Right lobe of liver (tissue), 6 donors: ENCODE measurements at regions not wholly inside any gene's neighbourhood (a gene's known extent, or its start where the extent isn't known, plus 50 kb on each side); places are given as distances from the start of the nearest gene placed in this dataset.

Source experiments
- ATAC-seq, 4 donors: fragments of 200-7000 bp; cut with Tn5 transposase; one replicate each; pipeline ENCODE4 v1.9.1; 2020; ENCODE audit warnings: mild to moderate bottlenecking in 4 of 4, moderate library complexity in 4 of 4
- DNase-seq, 3 donors: peaks; one replicate each; pipeline ENCODE4 v3.0.0-alpha.2; 2020
- H3K27ac ChIP-seq, 3 donors: fragments of 200-600 bp; one replicate each; pipeline ENCODE4 v1.8.0; 2022
- H3K27me3 ChIP-seq, 2 donors: fragments of 200-600 bp; one replicate each; pipeline ENCODE4 v1.8.0; 2022
- H3K36me3 ChIP-seq, 4 donors: fragments of 200-600 bp; sonication (generic) in 1 of 4; one replicate each; pipeline versions ENCODE4 v1.5.1 to v1.8.0; 2017 to 2022; ENCODE audit warnings: control low read depth in 1 of 4
- H3K4me1 ChIP-seq, 4 donors: fragments of 200-600 bp; sonication (generic) in 1 of 4; one replicate each; pipeline versions ENCODE4 v1.5.1 to v1.8.0; 2017 to 2022; ENCODE audit warnings: control low read depth in 1 of 4
- H3K4me3 ChIP-seq, 3 donors: fragments of 200-600 bp; one replicate each; pipeline ENCODE4 v1.8.0; 2022
- H3K9me3 ChIP-seq, 4 donors: fragments of 200-600 bp; sonication (generic) in 1 of 4; one replicate each; pipeline versions ENCODE4 v1.5.1 to v1.8.0; 2017 to 2022; ENCODE audit warnings: control low read depth in 1 of 4
- POLR2A ChIP-seq: fragments of 450-650 bp; IDR thresholded peaks from one replicate; pipeline ENCODE4 v1.6.1; 2017; ENCODE audit warnings: antibody characterized with exemption, mild to moderate bottlenecking
- WGBS: methylation state at CpG from one replicate; pipeline ENCODE4 v1.1.6; 2018; ENCODE audit warnings: low coverage, low lambda C conversion rate; ENCODE audit not compliant: insufficient coverage; ENCODE audit errors: missing lambda C conversion rate; 5-methylcytosine and 5-hydroxymethylcytosine counted together
- intact Hi-C, 2 donors: fragments of 100-400 bp; cut with DNase I; formaldehyde crosslinking; loops; one replicate each; pipeline versions ENCODE4 v1.11.2 to v1.14.1; 2022
- TF ChIP-seq, protein P1 (sequence below), 4 donors: fragments of 200-600 bp in 3 of 4; fragments of 450-650 bp in 1 of 4; IDR thresholded peaks; one replicate each; pipeline versions ENCODE4 v1.5.1 to v1.8.0; 2016 to 2022; ENCODE audit warnings: antibody characterized with exemption in 4 of 4, mild to moderate bottlenecking in 2 of 4
- donor health status: DM: no; HTN: yes; CAD: no.
- donor health status: DM: no; HTN: no; CAD: no.
- donor health status: DM: no; HTN: no; CAD: no.
- donor health status: DM: no; HTN: yes; CAD: no.
- donor health status: DM: no; HTN: yes; CAD: no.

DNA sequence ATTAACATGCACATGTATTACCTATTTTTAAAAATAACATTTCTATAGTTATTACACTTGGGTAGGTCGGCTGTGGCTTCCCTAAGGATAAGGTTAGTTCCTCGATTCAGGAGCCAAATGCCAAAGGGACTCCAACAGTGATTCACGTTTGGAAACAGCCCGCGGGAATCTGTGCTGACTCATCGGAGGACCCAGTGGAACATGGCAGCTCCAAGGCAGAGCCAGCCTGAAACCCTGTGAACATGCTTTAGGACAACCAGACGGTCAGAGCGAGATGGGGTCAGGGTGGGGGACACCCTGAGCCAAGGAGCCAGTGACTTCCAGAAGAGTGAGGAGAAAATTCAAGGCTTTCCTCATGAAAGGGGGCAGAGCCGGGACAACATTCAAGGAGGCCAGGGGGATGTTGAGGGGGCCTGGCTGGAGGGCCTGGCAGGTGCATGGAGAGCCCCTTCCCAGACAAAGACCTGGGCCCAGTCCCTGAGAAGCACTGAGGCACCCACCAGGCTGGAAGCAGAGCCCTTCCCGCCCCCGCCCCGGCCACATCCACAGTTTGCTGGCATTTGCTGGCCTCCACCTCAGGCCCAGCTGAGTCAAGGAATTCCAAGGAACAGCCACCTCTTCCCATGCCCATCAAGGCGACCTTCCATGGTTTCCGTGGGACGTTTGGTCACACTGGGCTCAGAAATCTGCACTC, 133.2 kb downstream of the SNX5 start:
- intact Hi-C loops, result no loop called here
- H3K4me1 ChIP-seq, result peaks cover 0 to 8% (median 4%) of the 10 kb centered on the region in 4 donors
- DNase-seq, result peak in 1 of 3 donors; percentile 56
- 83% methylated on average over 9 of the region's 15 CpGs for WGBS
- H3K27me3 ChIP-seq, result no peaks in the 10 kb centered on the region
- H3K36me3 ChIP-seq, result no peaks in the 10 kb centered on the region
- TF ChIP-seq, protein P1, sequence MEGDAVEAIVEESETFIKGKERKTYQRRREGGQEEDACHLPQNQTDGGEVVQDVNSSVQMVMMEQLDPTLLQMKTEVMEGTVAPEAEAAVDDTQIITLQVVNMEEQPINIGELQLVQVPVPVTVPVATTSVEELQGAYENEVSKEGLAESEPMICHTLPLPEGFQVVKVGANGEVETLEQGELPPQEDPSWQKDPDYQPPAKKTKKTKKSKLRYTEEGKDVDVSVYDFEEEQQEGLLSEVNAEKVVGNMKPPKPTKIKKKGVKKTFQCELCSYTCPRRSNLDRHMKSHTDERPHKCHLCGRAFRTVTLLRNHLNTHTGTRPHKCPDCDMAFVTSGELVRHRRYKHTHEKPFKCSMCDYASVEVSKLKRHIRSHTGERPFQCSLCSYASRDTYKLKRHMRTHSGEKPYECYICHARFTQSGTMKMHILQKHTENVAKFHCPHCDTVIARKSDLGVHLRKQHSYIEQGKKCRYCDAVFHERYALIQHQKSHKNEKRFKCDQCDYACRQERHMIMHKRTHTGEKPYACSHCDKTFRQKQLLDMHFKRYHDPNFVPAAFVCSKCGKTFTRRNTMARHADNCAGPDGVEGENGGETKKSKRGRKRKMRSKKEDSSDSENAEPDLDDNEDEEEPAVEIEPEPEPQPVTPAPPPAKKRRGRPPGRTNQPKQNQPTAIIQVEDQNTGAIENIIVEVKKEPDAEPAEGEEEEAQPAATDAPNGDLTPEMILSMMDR (IDR thresholded peaks at IDR 0.05), result no peak
- TF ChIP-seq POLR2A, result no peak
- H3K9me3 ChIP-seq, result no peaks in the 10 kb centered on the region
- peak in 3 of 4 donors; percentile 10 to 83 (median 47) for ATAC-seq
- no peak overlapping the region for H3K4me3 ChIP-seq
- H3K27ac ChIP-seq, result peak overlapping the region in 1 of 3 donors; percentile 63

DNA sequence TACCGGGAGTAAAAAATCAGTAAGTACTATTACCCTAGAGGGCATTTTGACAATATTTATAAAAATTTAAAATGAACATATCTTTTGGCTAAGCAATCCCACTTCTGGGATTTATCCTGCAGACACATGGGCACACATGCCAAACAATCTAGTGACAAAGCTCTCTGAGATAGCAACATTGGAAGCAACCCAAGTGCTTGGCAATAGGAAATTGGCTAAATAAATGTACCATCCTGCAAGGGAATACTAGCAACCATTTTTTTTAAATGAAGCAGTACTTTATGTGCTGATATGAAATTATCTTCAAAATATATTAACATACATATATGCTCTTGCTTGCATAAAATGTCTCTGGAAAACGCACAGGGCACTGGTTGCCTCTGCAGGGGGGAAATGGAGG, 133.8 kb downstream of the SNX5 start:
- peak; percentile 62 to 83 (median 78) for ATAC-seq
- intact Hi-C loops, result no loop called here
- DNase-seq, result no peak
- TF ChIP-seq POLR2A, result no peak
- TF ChIP-seq, protein P1 (IDR thresholded peaks at IDR 0.05), result no peak
- no peaks in the 10 kb centered on the region for H3K9me3 ChIP-seq
- H3K27ac ChIP-seq, result no peak overlapping the region
- H3K4me3 ChIP-seq, result no peak overlapping the region
- no peaks in the 10 kb centered on the region for H3K27me3 ChIP-seq
- H3K36me3 ChIP-seq, result no peaks in the 10 kb centered on the region
- WGBS, result 41% methylated on average over 2 of the region's 2 CpGs
- H3K4me1 ChIP-seq, result peaks cover 0 to 8% (median 4%) of the 10 kb centered on the region in 4 donors

DNA sequence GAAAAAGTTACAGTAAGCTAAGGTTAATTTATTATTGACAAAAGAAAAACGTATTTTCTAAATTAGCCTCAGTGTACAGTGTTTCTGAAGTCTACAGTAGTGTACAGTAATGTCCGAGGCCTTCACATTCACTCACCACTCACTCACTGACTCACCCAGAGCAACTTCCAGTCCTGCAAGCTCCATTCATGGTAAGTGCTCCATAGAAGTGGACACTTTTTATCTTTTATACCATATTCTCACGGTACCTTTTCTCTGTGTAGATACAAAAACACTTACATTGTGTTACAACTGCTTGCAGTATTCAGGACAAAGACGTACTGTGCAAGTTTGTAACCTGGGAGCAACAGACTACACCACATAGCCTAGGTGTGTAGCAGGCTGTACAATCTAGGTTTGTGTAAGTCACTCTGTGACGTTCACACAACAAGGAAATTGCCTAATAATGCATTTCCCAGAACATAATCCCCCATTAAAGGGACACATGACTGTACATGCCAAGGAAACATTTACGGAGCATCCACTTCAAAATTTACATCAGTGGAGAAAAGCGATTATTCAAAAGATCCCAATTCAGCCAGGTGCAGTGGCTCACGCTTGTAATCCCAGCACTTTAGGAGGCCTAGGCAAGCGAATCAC, 133.4 kb downstream of the BANF2 start:
- Histone ChIP-seq H3K36me3 (no peaks in the 10 kb centered on the region), H3K27me3 (no peaks in the 10 kb centered on the region), H3K27ac (no peak overlapping the region), H3K9me3 (no peaks in the 10 kb centered on the region), H3K4me1 (peaks cover 0 to 8% (median 5%) of the 10 kb centered on the region in 4 donors), H3K4me3 (no peak overlapping the region)
- DNase-seq (no peak), ATAC-seq (no peak)
- 82% methylated on average over 9 of the region's 9 CpGs for WGBS
- no peak for TF ChIP-seq POLR2A
- TF ChIP-seq, protein P1 (IDR thresholded peaks at IDR 0.05), result no peak
- intact Hi-C loops, result no loop called here

DNA sequence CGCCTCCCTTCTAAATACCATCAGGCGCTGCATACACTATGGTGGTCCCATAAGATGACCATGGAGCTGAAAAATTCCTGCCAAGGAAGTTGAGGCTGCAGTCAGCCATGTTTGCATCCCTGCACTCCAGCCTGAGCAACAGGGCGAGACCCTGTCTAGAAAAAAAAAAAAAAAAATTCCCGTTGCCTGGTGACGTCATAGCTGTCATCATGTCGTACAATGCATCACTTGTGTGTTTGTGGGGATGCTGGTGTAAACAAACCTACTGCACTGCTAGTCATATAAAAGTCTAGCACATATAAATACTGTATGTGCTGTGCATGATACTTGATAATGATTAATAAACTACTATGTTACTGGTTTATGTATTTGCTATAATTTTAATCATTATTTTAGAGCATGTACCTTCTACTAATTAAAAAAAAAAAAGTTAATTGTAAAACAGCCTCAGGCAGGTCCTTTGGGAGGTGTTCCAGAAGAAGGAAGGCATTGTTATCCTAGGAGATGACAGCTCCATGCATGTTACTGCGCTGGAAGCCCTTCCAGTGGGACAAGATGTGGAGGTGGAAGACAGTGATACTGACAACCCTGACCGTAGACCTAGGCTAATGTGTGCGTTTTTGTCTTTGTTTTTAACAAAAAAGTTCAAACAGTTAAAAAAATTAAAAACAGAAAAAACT, 132.6 kb downstream of the BANF2 start:
- no peak for ATAC-seq
- Histone ChIP-seq H3K36me3 (no peaks in the 10 kb centered on the region), H3K27ac (no peak overlapping the region), H3K9me3 (no peaks in the 10 kb centered on the region), H3K4me3 (no peak overlapping the region), H3K27me3 (no peaks in the 10 kb centered on the region), H3K4me1 (peaks cover 0 to 14% (median 8%) of the 10 kb centered on the region in 4 donors)
- intact Hi-C loops, result no loop called here
- 80% methylated on average over 8 of the region's 9 CpGs for WGBS
- no peak for DNase-seq
- no peak for TF ChIP-seq POLR2A
- TF ChIP-seq, protein P1 (IDR thresholded peaks at IDR 0.05), result no peak
